H54 (cell line): ENCODE measurements at regions not wholly inside any gene's neighbourhood (a gene's known extent, or its start where the extent isn't known, plus 50 kb on each side); places are given as distances from the start of the nearest gene placed in this dataset.
A peak's percentile ranks its signal among the peaks of the same experiment; 100 is the strongest.
"Not testable (repeated sequence)": the region's sequence is repeated elsewhere in the genome, so short reads cannot be mapped to it uniquely, and the experiment has no call there.

ENCODE experiments used
- DNase-seq: peaks from one replicate; pipeline ENCODE4 v3.0.0; 2011; ENCODE audit warnings: low spot score, mixed read lengths; ENCODE audit not compliant: insufficient read length
- FAIRE-seq: peaks from 3 replicates; lab custom pipeline; 2011; peaks lifted over from hg19 to GRCh38; lab: Jason Lieb, UNC
- POLR2A ChIP-seq: IDR thresholded peaks from 2 replicates; pipeline ENCODE4 v1.6.1; 2011; ENCODE audit warnings: low read depth, mild to moderate bottlenecking, low read length

DNA sequence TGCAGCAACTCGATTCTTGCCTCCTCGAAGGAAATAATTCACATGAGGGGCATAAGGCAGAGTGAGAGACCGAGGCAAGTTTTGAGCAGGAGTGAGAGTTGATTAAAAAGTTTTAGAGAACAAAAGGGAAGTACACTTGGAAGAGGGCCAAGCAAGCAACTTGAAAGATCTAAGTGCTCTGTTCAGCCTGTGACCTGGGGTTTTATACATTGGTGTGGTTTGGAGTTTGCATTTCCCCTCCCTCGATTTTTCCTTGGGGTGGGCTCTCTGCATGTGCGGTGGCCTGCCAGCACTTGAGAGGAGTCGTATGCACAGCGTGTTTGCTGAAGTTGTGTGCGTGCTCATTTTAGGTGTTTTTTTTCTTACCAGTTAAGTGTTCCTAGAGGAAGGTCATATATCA, 356.4 kb downstream of the KLHL4 start:
- DNase-seq: no peak
- FAIRE-seq: no peak
- TF ChIP-seq POLR2A: no peak

DNA sequence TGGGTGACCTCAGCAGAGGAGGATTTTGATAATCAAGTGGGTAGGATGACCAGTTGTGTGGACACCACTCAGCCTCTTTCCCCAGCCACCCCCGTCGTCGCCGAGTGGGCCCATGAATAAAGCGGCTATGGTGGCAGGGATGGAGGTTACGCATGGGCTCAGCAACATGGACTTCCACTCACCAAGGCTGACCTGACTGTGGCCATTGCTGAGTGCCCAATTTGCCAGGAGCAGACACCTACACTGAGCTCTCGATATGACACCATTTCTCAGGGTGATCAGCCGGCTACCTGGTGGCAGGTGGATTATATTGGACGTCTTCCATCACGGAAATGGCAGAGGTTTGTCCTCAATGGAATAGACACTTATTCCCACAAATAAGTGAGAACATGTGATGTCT, 361.3 kb downstream of the KLHL4 start:
- FAIRE-seq (no peak), DNase-seq (no peak)

DNA sequence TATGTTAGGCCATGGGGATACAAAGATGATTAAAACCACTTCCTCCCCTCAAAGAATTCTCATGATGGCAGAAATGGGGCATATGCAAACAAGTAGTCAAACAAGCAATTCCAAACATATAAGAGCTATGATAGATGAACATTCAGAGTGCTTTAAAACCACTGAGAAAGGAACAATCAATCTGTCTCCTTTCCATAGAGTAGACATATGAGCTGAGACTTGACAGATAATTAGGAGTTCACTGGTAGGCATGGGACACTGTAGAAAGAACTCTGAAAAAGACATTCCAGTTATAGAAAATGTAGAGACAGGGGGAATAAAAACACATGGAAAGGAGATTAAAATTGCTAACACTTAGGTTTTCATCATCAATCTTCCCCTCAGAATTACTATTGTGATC, 372.8 kb downstream of the KLHL4 start:
- DNase-seq (no peak), FAIRE-seq (no peak)
- no peak for TF ChIP-seq POLR2A

More for the DNA sequence above, 361.3 kb downstream of the KLHL4 start:
- no peak for TF ChIP-seq POLR2A

DNA sequence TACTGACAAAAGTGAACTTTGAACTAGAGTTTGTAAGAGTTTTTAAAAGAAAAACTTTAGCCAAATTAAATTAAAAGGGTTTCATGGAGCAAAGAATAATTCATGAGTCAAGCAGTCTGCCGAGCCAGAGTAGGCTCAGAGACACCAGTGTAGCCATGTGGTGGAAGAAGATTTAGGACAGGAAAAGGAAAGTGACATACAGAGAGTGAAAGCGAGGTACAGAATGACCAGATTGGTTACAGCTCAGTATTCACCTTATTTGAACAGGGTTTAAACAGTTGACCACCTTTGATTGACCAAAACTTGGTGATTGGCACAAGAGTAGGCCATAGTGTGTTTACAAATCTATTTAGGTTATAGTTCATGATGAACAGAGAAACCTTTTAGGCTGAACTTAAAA, 377.8 kb downstream of the KLHL4 start:
- DNase-seq: no peak
- no peak for TF ChIP-seq POLR2A
- no peak for FAIRE-seq

DNA sequence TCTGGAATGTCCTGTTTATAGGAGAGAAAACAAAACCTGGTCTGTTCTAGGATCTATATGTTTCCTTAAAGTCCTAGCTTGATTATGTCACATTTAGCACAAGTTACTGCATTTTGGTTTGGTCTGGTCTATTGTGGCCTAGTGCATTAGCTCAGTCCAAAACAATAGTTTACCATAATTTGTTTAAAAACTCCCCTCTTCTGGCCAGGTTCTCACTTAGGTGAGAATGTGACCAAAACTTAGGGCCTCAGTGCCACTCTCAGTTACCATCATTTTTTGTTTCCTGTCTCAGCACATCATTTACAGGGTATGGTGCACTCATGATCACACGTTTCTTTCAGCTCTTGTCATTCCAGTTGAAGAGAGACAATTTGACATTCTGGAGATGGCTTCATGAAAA, 378.5 kb downstream of the KLHL4 start:
- FAIRE-seq (no peak), DNase-seq (no peak)
- TF ChIP-seq POLR2A: no peak

DNA sequence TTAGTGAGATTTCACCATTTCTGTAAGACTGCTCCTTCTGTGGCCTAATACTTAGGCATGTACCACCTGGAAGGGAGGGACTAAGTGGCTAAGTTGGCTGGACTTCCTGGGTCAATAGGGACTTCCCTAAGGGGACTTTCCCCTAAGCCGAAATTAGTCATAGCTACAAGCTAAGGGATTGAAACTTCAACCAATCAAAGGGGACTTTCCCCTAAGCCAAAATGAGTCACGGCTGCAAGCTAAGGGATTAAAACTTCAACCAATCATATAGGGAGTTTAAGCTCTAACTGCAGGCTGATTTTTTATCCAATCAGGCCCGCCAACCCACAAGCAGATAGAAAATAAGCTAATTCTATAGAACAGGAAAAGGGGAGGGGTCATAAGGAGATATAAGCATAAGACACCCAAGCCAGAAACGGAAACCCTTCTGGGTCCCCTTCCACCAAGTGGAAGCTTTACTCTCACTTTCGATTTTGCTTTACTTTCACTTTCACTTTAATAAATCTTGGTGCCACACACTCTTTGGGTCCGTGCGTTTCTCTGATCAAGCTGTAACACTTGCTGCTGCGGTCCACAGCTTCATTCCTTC, 382.8 kb downstream of the KLHL4 start:
- FAIRE-seq (peak; percentile 33), DNase-seq (no peak)
- TF ChIP-seq POLR2A: no peak

DNA sequence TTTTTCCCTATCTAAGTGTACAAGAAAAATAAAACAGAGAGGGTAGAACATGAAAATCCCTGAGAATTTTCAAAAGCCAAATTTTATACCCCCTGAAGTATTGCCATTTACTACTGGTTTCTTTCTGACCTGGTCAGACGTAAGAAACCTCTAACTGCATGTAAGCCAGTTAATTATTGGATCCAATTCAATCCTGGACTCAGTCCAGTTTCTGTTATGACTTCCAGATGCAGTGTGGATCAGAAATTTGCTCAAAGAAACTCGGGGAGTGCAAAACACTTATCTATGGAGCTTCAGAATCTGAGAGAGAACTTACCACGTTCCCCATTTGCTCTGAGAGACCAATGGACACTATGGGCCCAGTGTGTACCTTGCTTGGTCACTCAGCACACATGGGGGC, 383.5 kb downstream of the KLHL4 start:
- FAIRE-seq: no peak
- no peak for DNase-seq
- no peak for TF ChIP-seq POLR2A

DNA sequence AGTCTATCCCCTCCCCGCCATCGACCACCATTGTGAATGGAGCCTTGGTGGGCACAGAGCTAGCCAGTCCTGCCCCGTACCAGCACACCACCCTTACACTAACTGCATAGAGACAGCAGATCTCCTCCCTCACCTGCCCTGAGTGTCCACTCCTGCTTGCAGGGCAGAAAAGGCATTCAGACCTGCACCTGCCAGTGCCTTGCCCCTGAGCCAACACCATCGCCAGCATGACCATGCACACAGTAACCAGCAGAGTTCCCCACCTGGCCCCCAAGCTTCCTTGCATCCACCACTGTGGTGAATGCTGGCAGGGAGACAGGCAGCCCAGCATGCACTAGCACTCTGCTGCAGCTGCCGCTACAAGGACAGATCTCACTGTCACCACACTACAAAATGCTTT, 397.1 kb downstream of the KLHL4 start:
- TF ChIP-seq POLR2A: no peak
- DNase-seq: no peak
- FAIRE-seq: no peak

DNA sequence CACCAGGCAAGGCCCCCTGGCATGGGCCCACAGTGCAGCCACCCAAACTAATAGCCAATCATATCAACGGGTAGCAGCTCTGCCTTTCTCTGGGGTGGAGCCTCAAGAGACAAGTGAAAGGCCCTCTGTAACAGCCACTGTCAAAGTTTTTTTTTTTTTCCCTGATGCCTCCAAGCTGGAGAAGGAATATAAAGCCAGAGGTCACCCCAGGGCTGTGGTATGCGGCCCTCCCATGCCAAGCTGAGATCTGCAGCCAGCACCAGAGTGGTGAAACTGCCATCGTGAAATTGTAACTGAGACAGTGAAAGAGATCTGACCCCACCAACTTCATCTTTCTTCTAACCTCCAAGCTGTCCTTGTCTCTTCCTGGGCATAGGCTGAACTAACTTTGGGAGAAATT, 407.0 kb downstream of the KLHL4 start:
- FAIRE-seq (no peak), DNase-seq (no peak)
- TF ChIP-seq POLR2A: no peak

DNA sequence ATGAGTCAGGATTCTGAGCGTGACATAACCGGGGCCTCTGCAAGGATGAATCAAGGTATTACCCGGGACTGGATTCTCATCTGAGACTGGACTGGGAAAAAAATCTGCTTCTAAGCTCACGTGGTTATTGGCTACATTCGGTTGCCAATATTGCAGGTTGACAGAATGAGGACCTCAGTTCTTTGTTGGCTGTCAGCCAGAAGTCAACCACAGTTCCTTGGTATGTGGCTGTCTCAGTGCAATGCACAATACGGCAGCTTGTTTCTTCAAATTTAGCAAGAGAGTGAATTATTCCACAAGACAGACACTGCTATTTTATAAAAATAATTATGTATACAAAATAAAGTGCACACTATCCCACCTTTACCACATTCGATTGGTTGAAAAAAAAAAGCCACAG, 424.2 kb downstream of the KLHL4 start:
- FAIRE-seq: no peak
- DNase-seq: no peak
- TF ChIP-seq POLR2A: no peak

DNA sequence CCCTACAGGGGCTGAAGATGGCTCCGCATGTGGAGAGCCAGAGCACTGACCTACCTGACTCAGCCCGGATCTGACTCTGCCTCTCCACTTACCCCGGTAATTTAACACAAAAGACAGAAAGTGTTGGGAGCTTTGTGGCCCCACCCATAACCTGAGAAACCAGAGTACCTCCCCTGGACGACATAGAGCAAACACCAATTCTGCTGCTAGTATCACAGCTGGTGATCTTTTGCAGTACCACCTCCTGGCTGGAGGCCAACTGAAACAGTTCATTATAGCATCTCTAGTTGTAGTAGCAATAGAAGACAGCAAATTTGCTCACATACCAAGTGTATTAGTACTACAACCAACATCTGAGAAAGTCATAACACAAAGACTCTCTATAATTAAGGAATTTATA, 443.9 kb downstream of the KLHL4 start:
- DNase-seq: no peak
- no peak for FAIRE-seq
- no peak for TF ChIP-seq POLR2A

DNA sequence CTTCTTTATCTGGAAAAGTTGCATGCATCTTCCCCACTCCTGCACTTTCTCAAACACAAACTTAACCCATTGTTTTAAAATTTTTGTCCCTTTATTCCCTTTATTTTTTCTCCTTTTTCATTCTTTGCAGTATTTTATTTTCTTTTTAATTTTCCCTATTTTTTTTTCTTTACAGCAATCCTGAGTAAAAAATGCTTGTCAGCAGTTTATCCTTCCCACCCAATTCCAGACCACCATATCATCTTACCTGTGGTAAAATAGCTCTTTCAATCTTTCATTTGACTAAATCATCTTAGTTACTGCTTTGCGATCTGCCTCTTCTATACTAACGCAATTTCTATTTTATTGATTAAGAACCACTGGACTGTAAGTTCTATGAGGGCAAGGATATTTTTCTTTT, 450.5 kb downstream of the KLHL4 start:
- TF ChIP-seq POLR2A: no peak
- no peak for DNase-seq
- FAIRE-seq: no peak

DNA sequence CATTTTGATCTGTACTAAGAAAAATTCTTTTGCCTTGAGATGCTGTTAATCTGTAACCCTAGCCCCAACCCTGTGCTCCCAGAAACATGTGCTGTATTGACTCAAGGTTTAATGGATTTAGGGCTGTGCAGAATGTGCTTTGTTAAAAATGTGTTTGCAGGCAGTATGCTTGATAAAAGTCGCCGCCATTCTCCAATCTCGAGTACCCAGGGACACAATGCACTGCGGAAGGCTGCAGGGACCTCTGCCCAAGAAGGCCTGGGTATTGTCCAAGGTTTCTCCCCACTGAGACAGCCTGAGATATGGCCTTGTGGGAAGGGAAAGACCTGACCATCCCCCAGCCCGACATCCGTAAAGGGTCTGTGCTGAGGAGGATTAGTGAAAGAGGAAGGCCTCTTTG, 454.5 kb downstream of the KLHL4 start:
- DNase-seq, FAIRE-seq: not testable (repeated sequence)

DNA sequence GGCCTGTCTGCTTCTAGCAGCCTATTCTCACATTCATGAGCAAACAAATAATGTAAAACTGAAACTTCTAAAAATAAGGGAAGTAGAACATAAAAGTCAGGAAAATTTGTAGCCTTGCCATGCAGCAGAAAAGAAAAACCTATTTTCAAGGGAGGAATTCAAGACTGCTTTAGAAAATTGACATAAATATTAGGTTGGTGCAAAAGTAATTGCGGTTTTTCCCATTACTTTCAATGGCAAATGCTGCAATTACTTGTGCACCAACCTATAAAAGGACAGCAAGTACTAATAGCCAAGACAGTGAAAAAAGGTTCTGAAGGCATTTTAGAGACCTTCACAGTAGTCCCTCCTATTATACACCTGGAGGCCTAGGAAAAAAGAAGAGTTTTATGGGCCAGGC, 457.8 kb downstream of the KLHL4 start:
- DNase-seq (no peak), FAIRE-seq (no peak)
- TF ChIP-seq POLR2A: no peak

DNA sequence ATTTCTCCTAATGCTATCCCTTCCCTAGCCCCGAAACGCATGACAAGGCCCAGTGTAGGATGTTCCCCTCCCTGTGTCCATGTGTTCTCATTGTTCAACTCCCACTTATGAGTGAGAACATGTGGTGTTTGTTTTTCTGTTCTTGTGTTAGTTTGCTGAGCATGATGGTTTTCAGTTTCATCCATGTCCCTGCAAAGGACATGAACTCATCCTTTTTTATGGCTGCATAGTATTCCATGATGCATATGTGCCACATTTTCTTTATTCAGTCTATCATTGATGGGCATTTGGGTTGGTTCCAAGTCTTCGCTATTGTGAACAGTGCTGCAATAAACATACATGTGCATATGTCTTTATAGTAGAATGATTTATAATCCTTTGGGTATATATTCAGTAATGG, 490.3 kb downstream of the KLHL4 start:
- not testable (repeated sequence) for FAIRE-seq, DNase-seq

DNA sequence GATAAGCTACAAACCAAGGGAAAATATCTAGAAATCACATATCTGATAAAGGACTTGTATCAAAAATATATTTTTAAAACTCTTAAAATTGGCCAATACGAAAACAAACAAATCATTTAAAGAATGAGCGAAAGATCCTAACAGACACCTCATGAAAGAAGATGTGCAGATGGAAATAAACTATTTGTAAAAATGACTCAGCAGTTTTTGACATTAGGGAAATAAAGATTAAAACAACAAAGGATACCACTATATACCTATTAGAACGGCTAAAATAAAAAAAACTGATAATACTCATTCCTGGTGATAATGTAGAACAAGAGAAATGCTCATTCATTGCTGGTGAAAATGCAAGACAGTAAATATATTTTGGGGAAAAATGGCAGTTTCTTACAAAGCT, 506.4 kb downstream of the KLHL4 start:
- FAIRE-seq: no peak
- TF ChIP-seq POLR2A: no peak
- no peak for DNase-seq
